Body of pancreas (tissue), 4 donors: ENCODE measurements at regions not wholly inside any gene's neighbourhood (a gene's known extent, or its start where the extent isn't known, plus 50 kb on each side); places are given as distances from the start of the nearest gene placed in this dataset.

Experiments used
- POLR2A ChIP-seq, 3 donors: fragments of 450-650 bp; IDR thresholded peaks; one replicate each; pipeline ENCODE4 v1.6.1; 2016; ENCODE audit warnings: antibody characterized with exemption in 3 of 3, mild to moderate bottlenecking in 2 of 3
- TF ChIP-seq, protein P1 (sequence below), 7 experiments: fragments of 450-650 bp in 4 of 7; fragments of 200-600 bp in 3 of 7; sonication (generic) in 3 of 7; IDR thresholded peaks; one replicate each; pipeline ENCODE4 v1.5.1; 2016 to 2019; ENCODE audit warnings: antibody characterized with exemption in 7 of 7

DNA sequence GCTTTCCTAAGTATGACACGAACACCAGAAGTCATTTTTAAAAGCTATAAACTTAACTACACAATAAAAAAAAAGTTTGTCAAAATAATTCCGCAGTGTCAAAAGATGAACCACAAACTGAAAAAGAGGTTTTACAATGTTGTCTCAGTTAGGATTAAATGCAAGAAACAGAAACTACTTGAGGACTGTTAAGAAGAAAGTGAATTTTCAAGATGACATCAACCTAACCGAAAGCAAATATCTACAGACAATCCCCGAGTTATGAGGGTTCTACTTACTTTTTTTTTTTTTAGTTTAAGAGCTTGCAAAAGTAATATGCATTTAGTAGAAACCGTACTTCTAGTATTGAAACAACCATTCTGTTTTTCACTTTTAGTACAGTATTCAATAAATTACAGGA lies 62.3 kb downstream of the TFPI2 start:
- TF ChIP-seq, protein P1, sequence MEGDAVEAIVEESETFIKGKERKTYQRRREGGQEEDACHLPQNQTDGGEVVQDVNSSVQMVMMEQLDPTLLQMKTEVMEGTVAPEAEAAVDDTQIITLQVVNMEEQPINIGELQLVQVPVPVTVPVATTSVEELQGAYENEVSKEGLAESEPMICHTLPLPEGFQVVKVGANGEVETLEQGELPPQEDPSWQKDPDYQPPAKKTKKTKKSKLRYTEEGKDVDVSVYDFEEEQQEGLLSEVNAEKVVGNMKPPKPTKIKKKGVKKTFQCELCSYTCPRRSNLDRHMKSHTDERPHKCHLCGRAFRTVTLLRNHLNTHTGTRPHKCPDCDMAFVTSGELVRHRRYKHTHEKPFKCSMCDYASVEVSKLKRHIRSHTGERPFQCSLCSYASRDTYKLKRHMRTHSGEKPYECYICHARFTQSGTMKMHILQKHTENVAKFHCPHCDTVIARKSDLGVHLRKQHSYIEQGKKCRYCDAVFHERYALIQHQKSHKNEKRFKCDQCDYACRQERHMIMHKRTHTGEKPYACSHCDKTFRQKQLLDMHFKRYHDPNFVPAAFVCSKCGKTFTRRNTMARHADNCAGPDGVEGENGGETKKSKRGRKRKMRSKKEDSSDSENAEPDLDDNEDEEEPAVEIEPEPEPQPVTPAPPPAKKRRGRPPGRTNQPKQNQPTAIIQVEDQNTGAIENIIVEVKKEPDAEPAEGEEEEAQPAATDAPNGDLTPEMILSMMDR (IDR thresholded peaks at IDR 0.05) = no peak
- no peak for TF ChIP-seq POLR2A (IDR thresholded peaks at IDR 0.05)
